DND-41 (cell line): ENCODE measurements at regions not wholly inside any gene's neighbourhood (a gene's known extent, or its start where the extent isn't known, plus 50 kb on each side); places are given as distances from the start of the nearest gene placed in this dataset.

ENCODE experiments used
- EZH2 ChIP-seq: IDR thresholded peaks from 3 replicates; pipeline ENCODE4 v1.6.1; 2012; ENCODE audit warnings: borderline replicate concordance, low read depth, mild to moderate bottlenecking, moderate library complexity, low read length, inconsistent platforms; ENCODE audit not compliant: severe bottlenecking
- TF ChIP-seq, protein P1 (sequence below): IDR thresholded peaks from 2 replicates; pipeline ENCODE4 v1.5.1; 2012; ENCODE audit warnings: borderline replicate concordance, low read length, moderate library complexity, mild to moderate bottlenecking; ENCODE audit not compliant: poor library complexity, severe bottlenecking; ENCODE audit errors: extremely low read depth

DNA sequence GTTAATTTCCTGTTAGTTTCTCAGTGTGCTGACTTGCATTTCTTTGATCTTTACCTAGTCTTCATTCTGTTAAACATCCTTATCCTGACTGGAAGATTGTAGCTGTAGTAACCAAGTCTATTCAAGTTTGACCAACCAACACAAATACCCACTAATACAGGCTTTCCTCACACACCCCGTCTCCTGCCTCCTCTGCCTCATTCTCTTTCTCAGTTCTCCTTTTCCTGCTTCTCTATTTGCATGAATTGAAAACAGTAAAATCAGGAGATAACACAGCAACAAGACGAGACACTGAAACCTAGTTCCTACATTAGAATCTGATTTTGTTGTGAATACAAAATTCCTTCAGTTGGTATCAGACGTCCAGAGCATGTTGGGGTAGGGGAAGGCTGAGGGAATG is 116.9 kb upstream of the ARPP21 start:
- TF ChIP-seq, protein P1, sequence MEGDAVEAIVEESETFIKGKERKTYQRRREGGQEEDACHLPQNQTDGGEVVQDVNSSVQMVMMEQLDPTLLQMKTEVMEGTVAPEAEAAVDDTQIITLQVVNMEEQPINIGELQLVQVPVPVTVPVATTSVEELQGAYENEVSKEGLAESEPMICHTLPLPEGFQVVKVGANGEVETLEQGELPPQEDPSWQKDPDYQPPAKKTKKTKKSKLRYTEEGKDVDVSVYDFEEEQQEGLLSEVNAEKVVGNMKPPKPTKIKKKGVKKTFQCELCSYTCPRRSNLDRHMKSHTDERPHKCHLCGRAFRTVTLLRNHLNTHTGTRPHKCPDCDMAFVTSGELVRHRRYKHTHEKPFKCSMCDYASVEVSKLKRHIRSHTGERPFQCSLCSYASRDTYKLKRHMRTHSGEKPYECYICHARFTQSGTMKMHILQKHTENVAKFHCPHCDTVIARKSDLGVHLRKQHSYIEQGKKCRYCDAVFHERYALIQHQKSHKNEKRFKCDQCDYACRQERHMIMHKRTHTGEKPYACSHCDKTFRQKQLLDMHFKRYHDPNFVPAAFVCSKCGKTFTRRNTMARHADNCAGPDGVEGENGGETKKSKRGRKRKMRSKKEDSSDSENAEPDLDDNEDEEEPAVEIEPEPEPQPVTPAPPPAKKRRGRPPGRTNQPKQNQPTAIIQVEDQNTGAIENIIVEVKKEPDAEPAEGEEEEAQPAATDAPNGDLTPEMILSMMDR = no peak
- TF ChIP-seq EZH2 = no peak
